NOMO-1 treated with dmso at 0.1 percent for 144 hours (cell line): ENCODE measurements at regions not wholly inside any gene's neighbourhood (a gene's known extent, or its start where the extent isn't known, plus 50 kb on each side); places are given as distances from the start of the nearest gene placed in this dataset.

Source experiments
- DNase-seq: peaks from one replicate; lab custom pipeline; 2025; ENCODE audit not compliant: unreplicated experiment; lab: John Stamatoyannopoulos, UW

GRCh38 chr4:184528713-184529112 is 54.4 kb upstream of the IRF2 start:
- DNase-seq: no peak

DNA sequence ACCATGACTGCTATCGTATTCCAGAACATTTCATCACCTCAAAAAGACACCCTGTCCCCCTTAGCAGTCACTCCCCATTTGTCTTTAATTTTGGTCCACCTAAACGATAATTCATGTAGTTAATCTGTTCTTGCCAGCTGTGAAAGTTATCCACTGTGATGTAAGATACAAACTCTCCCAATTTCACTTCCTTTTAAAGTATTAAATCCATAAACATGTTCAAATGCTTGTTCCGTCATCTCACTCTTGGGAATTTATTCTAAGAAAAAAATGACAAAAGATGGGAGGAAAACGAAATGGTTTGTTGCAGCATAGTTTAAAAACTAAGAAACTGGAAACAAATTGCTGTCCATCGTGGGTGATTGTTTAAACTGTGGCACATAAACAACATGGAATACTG is 53.7 kb upstream of the IRF2 start:
- no peak for DNase-seq

GRCh38 chr4:184526228-184526627 is 51.9 kb upstream of the IRF2 start:
- DNase-seq: no peak
